Left lung (tissue), 4 donors: ENCODE measurements at regions not wholly inside any gene's neighbourhood (a gene's known extent, or its start where the extent isn't known, plus 50 kb on each side); places are given as distances from the start of the nearest gene placed in this dataset.

ENCODE experiments used
- ATAC-seq: fragments of 200-7000 bp; cut with Tn5 transposase; one replicate; pipeline ENCODE4 v1.9.1; 2020; ENCODE audit warnings: moderate library complexity
- DNase-seq, 4 donors: peaks; one replicate each; pipeline ENCODE4 v3.0.0-alpha.2; 2013 to 2020
- H3K27ac ChIP-seq, 2 donors: fragments of 200-600 bp; sonication (generic) in 1 of 2; one replicate each; pipeline versions ENCODE4 v1.5.0 to v1.8.0; 2020 to 2021
- H3K27me3 ChIP-seq, 2 donors: fragments of 200-600 bp; sonication (generic) in 1 of 2; one replicate each; pipeline versions ENCODE4 v1.5.0 to v1.8.0; 2020 to 2021
- H3K36me3 ChIP-seq, 2 donors: fragments of 200-600 bp; sonication (generic) in 1 of 2; one replicate each; pipeline versions ENCODE4 v1.5.0 to v1.8.0; 2020 to 2021
- H3K4me1 ChIP-seq, 2 donors: fragments of 200-600 bp; one replicate each; pipeline ENCODE4 v1.8.0; 2021
- H3K4me3 ChIP-seq, 2 donors: fragments of 200-600 bp; sonication (generic) in 1 of 2; one replicate each; pipeline versions ENCODE4 v1.5.0 to v1.8.0; 2020 to 2021; ENCODE audit warnings: mild to moderate bottlenecking in 1 of 2
- H3K9me3 ChIP-seq, 2 donors: fragments of 200-600 bp; sonication (generic) in 1 of 2; one replicate each; pipeline versions ENCODE4 v1.5.0 to v1.8.0; 2020 to 2021
- CTCF ChIP-seq, 2 donors: fragments of 200-600 bp; sonication (generic) in 1 of 2; IDR thresholded peaks; one replicate each; pipeline versions ENCODE4 v1.5.0 to v1.8.0; 2021; ENCODE audit warnings: antibody characterized with exemption in 2 of 2
- intact Hi-C, 2 donors: fragments of 100-400 bp; cut with DNase I; formaldehyde crosslinking; loops; one replicate each; pipeline versions ENCODE4 v1.11.2 to v1.14.2; 2022
- donor health status: DM: no; HTN: yes; CAD: no.
- donor health status: DM: no; HTN: no; CAD: no.

- intact Hi-C loops = no loop called here
- Histone ChIP-seq H3K9me3 (no peaks in the 10 kb centered on the region), H3K27ac (no peak overlapping the region), H3K4me3 (no peak overlapping the region), H3K27me3 (no peaks in the 10 kb centered on the region), H3K36me3 (no peaks in the 10 kb centered on the region), H3K4me1 (peaks cover 7 to 17% of the 10 kb centered on the region in 2 donors)
- DNase-seq = no peak
- no peak for ATAC-seq
- no peak for TF ChIP-seq CTCF (IDR thresholded peaks at IDR 0.05)
These were observed 232.3 kb downstream of the PRL start for GRCh38 chr6:22064558-22064957.

- no peaks in the 10 kb centered on the region for H3K36me3 ChIP-seq
- TF ChIP-seq CTCF (IDR thresholded peaks at IDR 0.05) = no peak
- H3K4me1 ChIP-seq = peaks cover 10 to 14% of the 10 kb centered on the region in 2 donors
- intact Hi-C loops = no loop called here
- ATAC-seq (no peak), DNase-seq (peak in 2 of 4 donors; percentile 66 to 82)
- no peak overlapping the region for H3K4me3 ChIP-seq
- H3K27ac ChIP-seq = peak overlapping the region in 1 of 2 donors; percentile 60
- H3K27me3 ChIP-seq = no peaks in the 10 kb centered on the region
- H3K9me3 ChIP-seq = no peaks in the 10 kb centered on the region
These were observed 229.7 kb downstream of the PRL start for GRCh38 chr6:22067122-22067521.

GRCh38 chr6:22067671-22068070 lies 229.2 kb downstream of the PRL start:
- Histone ChIP-seq H3K9me3 (no peaks in the 10 kb centered on the region), H3K27me3 (no peaks in the 10 kb centered on the region), H3K4me3 (no peak overlapping the region), H3K27ac (peak overlapping the region in 1 of 2 donors; percentile 60), H3K4me1 (peaks cover 10 to 17% of the 10 kb centered on the region in 2 donors), H3K36me3 (no peaks in the 10 kb centered on the region)
- no peak for TF ChIP-seq CTCF (IDR thresholded peaks at IDR 0.05)
- intact Hi-C loops = no loop called here
- ATAC-seq = no peak
- no peak for DNase-seq

GRCh38 chr6:22068561-22069305 lies 228.1 kb downstream of the PRL start:
- intact Hi-C loops = no loop called here
- Histone ChIP-seq H3K27ac (no peak overlapping the region), H3K4me3 (no peak overlapping the region), H3K27me3 (no peaks in the 10 kb centered on the region), H3K36me3 (no peaks in the 10 kb centered on the region), H3K9me3 (no peaks in the 10 kb centered on the region), H3K4me1 (peaks cover 11 to 17% of the 10 kb centered on the region in 2 donors)
- no peak for DNase-seq
- no peak for ATAC-seq
- no peak for TF ChIP-seq CTCF (IDR thresholded peaks at IDR 0.05)

GRCh38 chr6:22069306-22069800 lies 227.5 kb downstream of the PRL start:
- ATAC-seq = no peak

More at GRCh38 chr6:22069306-22069800, 227.5 kb downstream of the PRL start:
- Histone ChIP-seq H3K9me3 (no peaks in the 10 kb centered on the region), H3K4me3 (no peak overlapping the region), H3K36me3 (no peaks in the 10 kb centered on the region), H3K27ac (no peak overlapping the region), H3K4me1 (peaks cover 11 to 17% of the 10 kb centered on the region in 2 donors), H3K27me3 (no peaks in the 10 kb centered on the region)
- peak in 1 of 4 donors; percentile 59 for DNase-seq
- no peak for TF ChIP-seq CTCF (IDR thresholded peaks at IDR 0.05)
- intact Hi-C loops = no loop called here
